GM18517 (cell line): ENCODE measurements at regions not wholly inside any gene's neighbourhood (a gene's known extent, or its start where the extent isn't known, plus 50 kb on each side); places are given as distances from the start of the nearest gene placed in this dataset.
"Not testable (repeated sequence)": the region's sequence is repeated elsewhere in the genome, so short reads cannot be mapped to it uniquely, and the experiment has no call there.

ENCODE experiments used
- ATAC-seq: cut with Tn5 transposase; IDR thresholded peaks from one replicate; pipeline ENCODE4 v1.9.1; 2021; ENCODE audit warnings: mild to moderate bottlenecking, moderate library complexity; ENCODE audit not compliant: unreplicated experiment

GRCh38 chr5:27463446-27464149 is 425.2 kb upstream of the CDH9 start:
- no peak for ATAC-seq

- no peak for ATAC-seq
Measured at GRCh38 chr5:27462936-27463335, 424.6 kb upstream of the CDH9 start.

GRCh38 chr5:27458287-27458686 is 419.9 kb upstream of the CDH9 start:
- no peak for ATAC-seq

GRCh38 chr5:27451377-27451776 is 413.0 kb upstream of the CDH9 start:
- no peak for ATAC-seq

- ATAC-seq: no peak
Measured at GRCh38 chr5:27450607-27451006, 412.2 kb upstream of the CDH9 start.

- ATAC-seq: not testable (repeated sequence)
Measured at GRCh38 chr5:27439383-27439782, 401.0 kb upstream of the CDH9 start.

- no peak for ATAC-seq
Measured at GRCh38 chr5:27437594-27438200, 399.3 kb upstream of the CDH9 start.

- no peak for ATAC-seq
Measured at GRCh38 chr5:27434335-27434734, 395.9 kb upstream of the CDH9 start.

GRCh38 chr5:27414099-27414498 is 375.7 kb upstream of the CDH9 start:
- ATAC-seq: no peak

- ATAC-seq: no peak
Measured at GRCh38 chr5:27412384-27412783, 374.0 kb upstream of the CDH9 start.

GRCh38 chr5:27406020-27406419 is 367.6 kb upstream of the CDH9 start:
- ATAC-seq: no peak

GRCh38 chr5:27403243-27403882 is 365.0 kb upstream of the CDH9 start:
- ATAC-seq: no peak

- ATAC-seq: no peak
Measured at GRCh38 chr5:27402828-27403227, 364.4 kb upstream of the CDH9 start.

GRCh38 chr5:27396998-27397397 is 358.6 kb upstream of the CDH9 start:
- no peak for ATAC-seq

GRCh38 chr5:27392716-27393115 is 354.3 kb upstream of the CDH9 start:
- ATAC-seq: no peak

- no peak for ATAC-seq
Measured at GRCh38 chr5:27389696-27390095, 351.3 kb upstream of the CDH9 start.

- no peak for ATAC-seq
Measured at GRCh38 chr5:27388755-27389154, 350.4 kb upstream of the CDH9 start.

GRCh38 chr5:27387535-27388073 is 349.2 kb upstream of the CDH9 start:
- ATAC-seq: no peak

GRCh38 chr5:27381686-27382085 is 343.3 kb upstream of the CDH9 start:
- ATAC-seq: no peak

- ATAC-seq: no peak
Measured at GRCh38 chr5:27377626-27378025, 339.2 kb upstream of the CDH9 start.

- ATAC-seq: no peak
Measured at GRCh38 chr5:27353970-27354369, 315.6 kb upstream of the CDH9 start.

GRCh38 chr5:27353540-27353939 is 315.2 kb upstream of the CDH9 start:
- ATAC-seq: no peak
